ENCODE measurements at regions not wholly inside any gene's neighbourhood (a gene's known extent, or its start where the extent isn't known, plus 50 kb on each side); places are given as distances from the start of the nearest gene placed in this dataset.
A peak's percentile ranks its signal among the peaks of the same experiment; 100 is the strongest.

- peak; percentile 56 for ATAC-seq
- H2AFZ ChIP-seq = no peak overlapping the region
- H3K9me2 ChIP-seq (ENCODE audit: insufficient read depth) = no peaks in the 10 kb centered on the region
- no peak for DNase-seq (ENCODE audit: low spot score)
- Mint-ChIP-seq H3K4me1 (peaks cover 3% of the 10 kb centered on the region; the same call in 1 of the 3 replicates), H3K4me3 (no peak overlapping the region), H3K9me3 (no peaks in the 10 kb centered on the region), H3K36me3 (ENCODE audit: low read depth) (no peaks in the 10 kb centered on the region), H3K27me3 (ENCODE audit: insufficient read depth, low read depth, poor library complexity) (peaks cover 2% of the 10 kb centered on the region), H3K27ac (no peak overlapping the region)
- H3K4me3 ChIP-seq = no peak overlapping the region
- H4K20me1 ChIP-seq (replicated peaks; ENCODE audit: insufficient read depth) = no peaks in the 10 kb centered on the region
- no peak overlapping the region for H3K4me2 ChIP-seq
- H3K4me1 ChIP-seq (ENCODE audit: insufficient read depth) = no peaks in the 10 kb centered on the region
- no peak overlapping the region for H3K27ac ChIP-seq (ENCODE audit: low read depth)
- H3F3A ChIP-seq (replicated peaks; ENCODE audit: low read depth) = no peaks in the 10 kb centered on the region
- no peaks in the 10 kb centered on the region for H3K27me3 ChIP-seq (ENCODE audit: insufficient read depth)
- no peaks in the 10 kb centered on the region for H3K36me3 ChIP-seq (ENCODE audit: insufficient read depth)
- TF ChIP-seq ETS1 (IDR thresholded peaks at IDR 0.05) = no peak
- no peak for TF ChIP-seq ZNF462 (CRISPR knock-in tag; IDR thresholded peaks at IDR 0.05)
- no peak for TF ChIP-seq STAT1 (IDR thresholded peaks at IDR 0.05; ENCODE audit: unreplicated experiment)
- no peak for TF ChIP-seq JUNB (IDR thresholded peaks at IDR 0.05; ENCODE audit: unreplicated experiment)
- no peak for TF ChIP-seq EZH2 (IDR thresholded peaks at IDR 0.05; ENCODE audit: low read depth, unreplicated experiment)
- no peaks in the 10 kb centered on the region for H3K79me2 ChIP-seq (replicated peaks; ENCODE audit: insufficient read depth)
Measured at GRCh38 chr2:10507106-10507505, 59.0 kb upstream of the ODC1 start.

Measured in GM23338 (cell line).